Neural cell (in vitro differentiated cells): ENCODE measurements at regions not wholly inside any gene's neighbourhood (a gene's known extent, or its start where the extent isn't known, plus 50 kb on each side); places are given as distances from the start of the nearest gene placed in this dataset.

Experiments used
- H2AFZ ChIP-seq: fragments of 200-600, 300-800 bp; sonication (generic), shearing (Covaris generic); 2 replicates; pipeline ENCODE4 v1.6.0; 2014; ENCODE audit warnings: low read depth, mild to moderate bottlenecking, antibody characterized with exemption, low read length, moderate library complexity
- H3F3A ChIP-seq: fragments of 200-600 bp; shearing (Covaris generic); 2 replicates; pipeline ENCODE4 v1.6.1; 2016; ENCODE audit warnings: mild to moderate bottlenecking, moderate library complexity, mixed read lengths, antibody characterized with exemption, low read length; ENCODE audit not compliant: insufficient read depth, poor library complexity, severe bottlenecking
- H3K27ac ChIP-seq: fragments of 200-600, 300-800 bp; sonication (generic), shearing (Covaris generic); 2 replicates; pipeline ENCODE4 v1.5.1; 2014; ENCODE audit warnings: mild to moderate bottlenecking, low read length, moderate library complexity
- H3K27me3 ChIP-seq: fragments of 300-800, 200-600 bp; sonication (generic), shearing (Covaris generic); 2 replicates; pipeline ENCODE4 v1.6.0; 2014; ENCODE audit warnings: mild to moderate bottlenecking, low read depth, low read length, moderate library complexity; ENCODE audit not compliant: insufficient read depth
- H3K36me3 ChIP-seq: fragments of 300-800, 200-600 bp; sonication (generic), shearing (Covaris generic); 2 replicates; pipeline ENCODE4 v1.5.1; 2014; ENCODE audit warnings: mild to moderate bottlenecking, antibody characterized with exemption, low read length, moderate library complexity; ENCODE audit not compliant: insufficient read depth
- H3K4me2 ChIP-seq: fragments of 300-800, 200-600 bp; sonication (generic), shearing (Covaris generic); 2 replicates; pipeline ENCODE4 v1.6.0; 2014; ENCODE audit warnings: mild to moderate bottlenecking, low read length
- H3K4me3 ChIP-seq: fragments of 300-800, 200-600 bp; sonication (generic), shearing (Covaris generic); 2 replicates; pipeline ENCODE4 v1.5.1; 2014; ENCODE audit warnings: mild to moderate bottlenecking, low read length, moderate library complexity
- H3K79me2 ChIP-seq: fragments of 200-600 bp; shearing (Covaris generic); replicated peaks from 2 replicates; pipeline ENCODE4 v1.6.0; 2014; ENCODE audit warnings: mild to moderate bottlenecking, low read length, moderate library complexity; ENCODE audit not compliant: insufficient read depth
- H3K9ac ChIP-seq: fragments of 300-800, 200-600 bp; sonication (generic), shearing (Covaris generic); 2 replicates; pipeline ENCODE4 v1.6.1; 2016; ENCODE audit warnings: mild to moderate bottlenecking, low read length, mixed read lengths
- H3K9me2 ChIP-seq: fragments of 200-600 bp; shearing (Covaris generic); 2 replicates; pipeline ENCODE4 v1.6.1; 2016; ENCODE audit warnings: mild to moderate bottlenecking, low read length, mixed read lengths; ENCODE audit not compliant: insufficient read depth
- H3K9me3 ChIP-seq: fragments of 200-600, 300-800 bp; sonication (generic), shearing (Covaris generic); 2 replicates; pipeline ENCODE4 v1.6.1; 2016; ENCODE audit warnings: mild to moderate bottlenecking, mixed run types, low read length, moderate library complexity, mixed read lengths
- H4K20me1 ChIP-seq: fragments of 200-600 bp; shearing (Covaris generic); 2 replicates; pipeline ENCODE4 v1.6.1; 2016; ENCODE audit warnings: mild to moderate bottlenecking, mixed run types; ENCODE audit not compliant: insufficient read depth
- EP300 ChIP-seq: fragments of 450-650 bp; conservative IDR thresholded peaks from 2 replicates; pipeline ENCODE4 v1.6.1; 2014; ENCODE audit warnings: antibody characterized with exemption, mild to moderate bottlenecking, moderate library complexity; ENCODE audit not compliant: poor library complexity, severe bottlenecking
- EZH2 ChIP-seq: fragments of 200-600, 300-800 bp; shearing (Covaris generic), sonication (generic); IDR thresholded peaks from 2 replicates; pipeline ENCODE4 v1.6.1; 2014; ENCODE audit warnings: antibody characterized with exemption, low read length, borderline replicate concordance, mild to moderate bottlenecking; ENCODE audit not compliant: insufficient read depth, poor library complexity, severe bottlenecking
- MXI1 ChIP-seq: fragments of 450-650 bp; conservative IDR thresholded peaks from 2 replicates; pipeline ENCODE4 v1.6.1; 2014; ENCODE audit warnings: antibody characterized with exemption, mild to moderate bottlenecking; ENCODE audit not compliant: poor library complexity, severe bottlenecking
- POLR2AphosphoS5 ChIP-seq: IDR thresholded peaks from 2 replicates; pipeline ENCODE4 v1.6.1; 2012
- RAD21 ChIP-seq: fragments of 450-650 bp; conservative IDR thresholded peaks from 2 replicates; pipeline ENCODE4 v1.6.1; 2014; ENCODE audit warnings: antibody characterized with exemption, mild to moderate bottlenecking, moderate library complexity
- SMC3 ChIP-seq: fragments of 450-650 bp; conservative IDR thresholded peaks from 2 replicates; pipeline ENCODE4 v1.6.1; 2014; ENCODE audit warnings: antibody characterized with exemption, mild to moderate bottlenecking, moderate library complexity; ENCODE audit not compliant: poor library complexity
- TAF1 ChIP-seq: IDR thresholded peaks from 2 replicates; pipeline ENCODE4 v1.6.1; 2012; ENCODE audit warnings: low read depth
- TF ChIP-seq, protein P1 (sequence below): IDR thresholded peaks from 2 replicates; pipeline ENCODE4 v1.6.1; 2012; ENCODE audit warnings: borderline replicate concordance
- TF ChIP-seq, protein P2 (sequence below): fragments of 450-650 bp; IDR thresholded peaks from 2 replicates; pipeline ENCODE4 v1.5.1; 2014; ENCODE audit warnings: antibody characterized with exemption, mild to moderate bottlenecking, moderate library complexity; ENCODE audit not compliant: poor library complexity, severe bottlenecking

DNA sequence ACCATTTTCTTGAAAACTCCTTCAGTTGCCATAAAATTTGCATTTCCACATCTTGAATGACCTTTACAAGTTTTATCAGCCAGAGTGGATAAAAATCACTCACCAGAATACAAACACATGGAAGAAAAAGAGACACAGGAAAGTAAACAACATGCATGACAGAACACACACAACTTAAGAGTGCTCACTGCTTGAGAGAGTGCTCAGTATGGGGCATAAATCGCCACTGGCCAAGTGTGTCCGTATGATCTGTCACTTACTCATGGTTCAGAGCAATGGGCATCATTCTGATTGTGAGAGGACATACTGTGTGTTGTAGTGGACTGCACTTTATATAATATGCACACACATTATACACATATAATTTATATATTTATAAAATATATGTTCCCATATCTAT, 155.6 kb upstream of the NTRK2 start:
- TF ChIP-seq EZH2 (no peak), RAD21 (no peak), EP300 (no peak)
- TF ChIP-seq, protein P1, sequence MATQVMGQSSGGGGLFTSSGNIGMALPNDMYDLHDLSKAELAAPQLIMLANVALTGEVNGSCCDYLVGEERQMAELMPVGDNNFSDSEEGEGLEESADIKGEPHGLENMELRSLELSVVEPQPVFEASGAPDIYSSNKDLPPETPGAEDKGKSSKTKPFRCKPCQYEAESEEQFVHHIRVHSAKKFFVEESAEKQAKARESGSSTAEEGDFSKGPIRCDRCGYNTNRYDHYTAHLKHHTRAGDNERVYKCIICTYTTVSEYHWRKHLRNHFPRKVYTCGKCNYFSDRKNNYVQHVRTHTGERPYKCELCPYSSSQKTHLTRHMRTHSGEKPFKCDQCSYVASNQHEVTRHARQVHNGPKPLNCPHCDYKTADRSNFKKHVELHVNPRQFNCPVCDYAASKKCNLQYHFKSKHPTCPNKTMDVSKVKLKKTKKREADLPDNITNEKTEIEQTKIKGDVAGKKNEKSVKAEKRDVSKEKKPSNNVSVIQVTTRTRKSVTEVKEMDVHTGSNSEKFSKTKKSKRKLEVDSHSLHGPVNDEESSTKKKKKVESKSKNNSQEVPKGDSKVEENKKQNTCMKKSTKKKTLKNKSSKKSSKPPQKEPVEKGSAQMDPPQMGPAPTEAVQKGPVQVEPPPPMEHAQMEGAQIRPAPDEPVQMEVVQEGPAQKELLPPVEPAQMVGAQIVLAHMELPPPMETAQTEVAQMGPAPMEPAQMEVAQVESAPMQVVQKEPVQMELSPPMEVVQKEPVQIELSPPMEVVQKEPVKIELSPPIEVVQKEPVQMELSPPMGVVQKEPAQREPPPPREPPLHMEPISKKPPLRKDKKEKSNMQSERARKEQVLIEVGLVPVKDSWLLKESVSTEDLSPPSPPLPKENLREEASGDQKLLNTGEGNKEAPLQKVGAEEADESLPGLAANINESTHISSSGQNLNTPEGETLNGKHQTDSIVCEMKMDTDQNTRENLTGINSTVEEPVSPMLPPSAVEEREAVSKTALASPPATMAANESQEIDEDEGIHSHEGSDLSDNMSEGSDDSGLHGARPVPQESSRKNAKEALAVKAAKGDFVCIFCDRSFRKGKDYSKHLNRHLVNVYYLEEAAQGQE = no peak
- Histone ChIP-seq H3K36me3 (no peaks in the 10 kb centered on the region), H3F3A (no peaks in the 10 kb centered on the region), H3K4me2 (no peak overlapping the region), H4K20me1 (no peaks in the 10 kb centered on the region), H3K27ac (no peak overlapping the region), H3K9me3 (peaks cover 4% of the 10 kb centered on the region), H3K9ac (no peak overlapping the region), H2AFZ (no peak overlapping the region), H3K9me2 (no peaks in the 10 kb centered on the region), H3K4me3 (no peak overlapping the region), H3K79me2 (no peaks in the 10 kb centered on the region), H3K27me3 (no peaks in the 10 kb centered on the region)

DNA sequence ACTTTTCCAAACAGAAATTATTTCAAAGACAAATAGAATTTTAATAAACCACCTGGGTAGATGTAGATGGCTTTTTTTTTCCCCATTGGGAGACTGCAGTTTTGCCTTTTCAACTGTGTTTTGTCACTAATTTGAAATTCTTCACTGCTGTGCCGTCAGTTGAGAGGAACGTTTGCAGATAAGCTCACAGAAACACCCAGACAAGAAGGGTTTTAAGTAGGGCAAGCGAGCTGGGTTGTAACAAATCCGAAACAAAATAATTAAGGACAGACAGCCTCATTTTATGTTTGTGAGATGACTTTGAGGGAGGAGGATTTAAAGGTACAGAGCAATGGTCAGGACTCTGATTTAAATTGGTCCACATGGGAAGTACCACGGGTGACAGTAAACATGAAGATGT, 155.1 kb upstream of the NTRK2 start:
- Histone ChIP-seq H3K79me2 (no peaks in the 10 kb centered on the region), H3K27ac (no peak overlapping the region), H3K4me2 (no peak overlapping the region), H2AFZ (no peak overlapping the region), H4K20me1 (no peaks in the 10 kb centered on the region), H3K9me2 (no peaks in the 10 kb centered on the region), H3K9me3 (peaks cover 6% of the 10 kb centered on the region), H3K9ac (no peak overlapping the region), H3K4me3 (no peak overlapping the region), H3K27me3 (no peaks in the 10 kb centered on the region), H3F3A (no peaks in the 10 kb centered on the region), H3K36me3 (no peaks in the 10 kb centered on the region)
- TF ChIP-seq, protein P1 = no peak
- TF ChIP-seq EZH2 = no peak
- TF ChIP-seq POLR2AphosphoS5 = no peak
- TF ChIP-seq, protein P2, sequence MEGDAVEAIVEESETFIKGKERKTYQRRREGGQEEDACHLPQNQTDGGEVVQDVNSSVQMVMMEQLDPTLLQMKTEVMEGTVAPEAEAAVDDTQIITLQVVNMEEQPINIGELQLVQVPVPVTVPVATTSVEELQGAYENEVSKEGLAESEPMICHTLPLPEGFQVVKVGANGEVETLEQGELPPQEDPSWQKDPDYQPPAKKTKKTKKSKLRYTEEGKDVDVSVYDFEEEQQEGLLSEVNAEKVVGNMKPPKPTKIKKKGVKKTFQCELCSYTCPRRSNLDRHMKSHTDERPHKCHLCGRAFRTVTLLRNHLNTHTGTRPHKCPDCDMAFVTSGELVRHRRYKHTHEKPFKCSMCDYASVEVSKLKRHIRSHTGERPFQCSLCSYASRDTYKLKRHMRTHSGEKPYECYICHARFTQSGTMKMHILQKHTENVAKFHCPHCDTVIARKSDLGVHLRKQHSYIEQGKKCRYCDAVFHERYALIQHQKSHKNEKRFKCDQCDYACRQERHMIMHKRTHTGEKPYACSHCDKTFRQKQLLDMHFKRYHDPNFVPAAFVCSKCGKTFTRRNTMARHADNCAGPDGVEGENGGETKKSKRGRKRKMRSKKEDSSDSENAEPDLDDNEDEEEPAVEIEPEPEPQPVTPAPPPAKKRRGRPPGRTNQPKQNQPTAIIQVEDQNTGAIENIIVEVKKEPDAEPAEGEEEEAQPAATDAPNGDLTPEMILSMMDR = no peak
- TF ChIP-seq EP300 = no peak
- TF ChIP-seq RAD21 = no peak
- TF ChIP-seq MXI1 = no peak
- no peak for TF ChIP-seq SMC3
- no peak for TF ChIP-seq TAF1
